ENCODE measurements at regions not wholly inside any gene's neighbourhood (a gene's known extent, or its start where the extent isn't known, plus 50 kb on each side); places are given as distances from the start of the nearest gene placed in this dataset.
"Not testable (repeated sequence)": the region's sequence is repeated elsewhere in the genome, so short reads cannot be mapped to it uniquely, and the experiment has no call there.

- DNase-seq: no peak
Observed at GRCh38 chr10:3325954-3326750, 153.6 kb upstream of the PITRM1 start.

DNA sequence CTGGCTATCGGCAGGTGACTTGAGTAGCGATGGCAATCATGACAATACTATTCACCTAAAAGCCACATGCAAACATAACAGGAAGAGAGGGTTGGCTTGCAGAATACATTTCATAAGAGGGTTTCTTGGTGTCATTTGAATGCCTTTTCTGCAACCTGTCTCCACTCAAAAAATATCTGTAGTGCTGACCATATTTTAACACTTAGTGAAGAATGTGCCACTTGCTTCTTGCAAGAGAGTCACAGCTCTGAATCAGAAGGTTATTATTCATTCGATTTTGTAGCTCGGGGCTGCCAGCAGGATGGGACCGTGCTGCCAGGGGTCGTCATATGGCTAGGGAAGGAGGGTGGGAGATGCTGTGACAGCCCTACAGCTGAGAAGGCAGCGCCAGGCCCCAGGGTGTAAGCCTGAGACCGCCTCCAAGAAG, 152.0 kb upstream of the PITRM1 start:
- DNase-seq: no peak

DNA sequence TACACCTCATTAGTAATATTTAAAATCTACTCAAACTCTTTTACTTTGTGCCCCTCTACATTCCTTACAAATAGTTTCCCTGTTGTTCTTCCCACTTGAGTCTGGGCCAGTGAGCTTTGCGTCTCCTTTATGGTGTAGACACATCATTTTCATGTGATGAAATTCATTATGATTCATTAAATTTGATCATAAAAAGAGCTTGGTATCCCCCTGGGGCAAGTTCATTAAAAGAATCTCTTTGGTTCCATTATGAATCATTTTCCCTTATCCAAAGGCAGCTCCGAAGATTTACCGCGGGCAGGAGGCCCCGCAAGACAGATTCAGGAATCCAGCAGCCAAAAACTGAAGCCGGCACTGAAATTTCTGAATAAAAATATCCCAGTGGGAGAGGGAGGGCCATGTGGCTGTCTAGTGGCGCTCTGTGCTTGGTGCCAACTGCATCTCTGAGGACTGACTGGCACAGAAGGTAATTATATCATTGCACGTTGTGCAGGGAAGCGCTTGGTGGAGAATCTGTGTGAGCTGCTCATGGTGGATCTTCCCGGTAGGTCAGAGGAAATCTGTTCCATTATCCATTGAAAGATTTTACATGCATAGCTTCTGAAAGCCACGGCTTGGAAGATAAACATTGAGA, 151.4 kb upstream of the PITRM1 start:
- DNase-seq: no peak

DNA sequence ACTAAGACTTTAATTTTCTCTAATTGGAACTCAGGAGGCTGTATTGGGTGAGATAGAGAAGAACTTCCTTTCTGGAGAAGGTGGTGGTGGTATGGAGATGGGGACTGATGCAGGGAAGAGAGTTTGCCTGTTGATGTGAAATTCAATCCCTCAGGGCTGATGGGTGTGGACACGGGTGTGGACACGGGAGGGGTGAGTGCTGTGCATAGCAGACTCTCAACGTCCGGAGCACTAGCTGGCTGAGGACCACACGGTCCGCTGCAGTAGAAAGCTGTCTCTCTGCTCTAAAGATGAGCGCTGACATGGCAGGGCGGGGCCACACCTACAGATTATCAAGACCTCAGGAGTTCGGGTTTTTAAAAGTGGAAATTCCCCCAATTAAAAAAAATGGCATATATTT, 148.5 kb upstream of the PITRM1 start:
- no peak for DNase-seq

DNA sequence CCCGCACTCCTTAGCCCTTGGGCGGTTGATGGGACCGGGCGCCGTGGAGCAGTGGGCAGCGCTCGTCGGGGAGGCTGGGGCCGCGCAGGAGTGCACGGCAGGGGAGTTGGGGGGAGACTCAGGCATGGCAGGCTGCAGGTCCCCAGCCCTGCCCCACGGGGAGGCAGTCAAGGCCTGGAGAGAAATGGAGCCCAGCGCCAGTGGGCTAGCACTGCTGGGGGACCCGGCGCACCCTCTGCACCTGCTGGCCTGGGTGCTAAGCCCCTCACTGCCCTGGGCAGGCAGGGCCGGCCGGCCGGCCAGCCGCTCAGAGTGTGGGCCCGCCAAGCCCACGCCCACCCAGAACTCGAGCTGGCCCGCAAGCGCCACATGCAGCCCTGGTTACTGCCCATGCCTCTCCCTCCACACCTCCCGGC, 147.2 kb upstream of the PITRM1 start:
- DNase-seq: no peak

DNA sequence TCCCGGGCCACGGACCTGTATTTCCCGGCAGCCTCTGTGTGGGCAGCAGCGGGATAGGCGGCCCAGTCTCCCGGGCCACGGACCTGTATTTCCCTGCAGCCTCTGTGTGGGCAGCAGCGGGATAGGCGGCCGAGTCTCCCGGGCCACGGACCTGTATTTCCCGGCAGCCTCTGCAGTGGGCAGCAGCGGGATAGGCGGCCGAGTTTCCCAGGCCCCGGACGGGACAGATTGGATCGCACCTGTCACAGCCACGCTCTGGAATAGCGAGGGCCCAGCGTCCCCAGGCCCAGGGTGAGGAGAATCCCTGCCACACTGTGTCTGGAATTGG, 145.9 kb upstream of the PITRM1 start:
- not testable (repeated sequence) for DNase-seq

DNA sequence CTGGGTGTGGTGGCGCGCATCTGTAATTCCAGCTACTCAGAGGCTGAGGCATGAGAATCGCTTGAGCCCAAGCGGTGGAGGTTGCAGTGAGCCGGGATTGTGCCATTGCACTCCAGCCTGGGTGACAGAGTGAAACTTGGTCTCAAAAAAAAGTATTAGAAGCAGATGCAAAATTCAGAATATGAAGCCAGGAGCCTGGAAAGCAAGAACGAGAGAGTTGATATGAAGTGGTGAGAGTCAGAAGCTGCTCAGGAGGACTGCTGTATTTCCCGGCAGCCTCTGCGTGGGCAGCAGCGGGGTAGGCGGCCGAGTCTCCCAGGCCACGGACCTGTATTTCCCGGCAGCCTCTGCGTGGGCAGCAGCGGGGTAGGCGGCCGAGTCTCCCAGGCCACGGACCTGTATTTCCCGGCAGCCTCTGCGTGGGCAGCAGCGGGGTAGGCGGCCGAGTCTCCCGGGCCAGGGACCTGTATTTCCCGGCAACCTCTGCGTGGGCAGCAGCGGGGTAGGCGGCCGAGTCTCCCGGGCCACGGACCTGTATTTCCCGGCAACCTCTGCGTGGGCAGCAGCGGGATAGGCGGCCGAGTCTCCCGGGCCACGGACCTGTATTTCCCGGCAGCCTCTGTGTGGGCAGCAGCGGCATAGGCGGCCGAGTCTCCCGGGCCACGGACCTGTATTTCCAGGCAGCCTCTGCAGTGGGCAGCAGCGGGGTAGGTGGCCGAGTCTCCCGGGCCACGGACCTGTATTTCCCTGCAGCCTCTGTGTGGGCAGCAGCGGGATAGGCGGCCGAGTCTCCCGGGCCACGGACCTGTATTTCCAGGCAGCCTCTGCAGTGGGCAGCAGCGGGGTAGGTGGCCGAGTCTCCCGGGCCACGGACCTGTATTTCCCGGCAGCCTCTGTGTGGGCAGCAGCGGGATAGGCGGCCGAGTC, 145.2 kb upstream of the PITRM1 start:
- not testable (repeated sequence) for DNase-seq

GRCh38 chr10:3314445-3315085, 142.0 kb upstream of the PITRM1 start:
- DNase-seq: not testable (repeated sequence)

DNA sequence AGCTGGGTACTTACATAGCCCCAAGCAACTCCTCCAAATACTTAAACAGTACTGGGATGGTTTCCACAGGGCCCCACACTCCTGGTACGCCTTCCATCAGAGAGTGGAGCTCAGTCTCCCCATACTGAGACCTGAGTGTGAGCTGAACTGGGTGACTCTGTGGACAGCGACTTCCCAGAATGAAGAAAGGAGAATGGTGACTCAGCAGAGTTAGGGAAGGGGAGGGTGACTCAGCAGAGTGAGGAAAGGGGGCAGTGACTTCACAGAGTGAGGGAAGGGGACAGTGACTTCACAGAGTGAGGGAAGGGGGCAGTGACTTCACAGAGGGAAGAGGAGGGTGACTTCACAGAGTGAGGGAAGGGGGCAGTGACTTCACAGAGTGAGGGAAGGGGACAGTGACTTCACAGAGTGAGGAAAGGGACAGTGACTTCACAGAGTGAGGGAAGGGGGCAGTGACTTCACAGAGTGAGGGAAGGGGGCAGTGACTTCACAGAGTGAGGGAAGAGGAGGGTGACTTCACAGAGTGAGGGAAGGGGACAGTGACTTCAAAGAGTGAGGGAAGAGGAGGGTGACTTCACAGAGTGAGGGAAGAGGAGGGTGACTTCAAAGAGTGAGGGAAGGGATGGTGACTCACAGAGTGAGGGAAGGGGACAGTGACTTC, 141.3 kb upstream of the PITRM1 start:
- DNase-seq: not testable (repeated sequence)

DNA sequence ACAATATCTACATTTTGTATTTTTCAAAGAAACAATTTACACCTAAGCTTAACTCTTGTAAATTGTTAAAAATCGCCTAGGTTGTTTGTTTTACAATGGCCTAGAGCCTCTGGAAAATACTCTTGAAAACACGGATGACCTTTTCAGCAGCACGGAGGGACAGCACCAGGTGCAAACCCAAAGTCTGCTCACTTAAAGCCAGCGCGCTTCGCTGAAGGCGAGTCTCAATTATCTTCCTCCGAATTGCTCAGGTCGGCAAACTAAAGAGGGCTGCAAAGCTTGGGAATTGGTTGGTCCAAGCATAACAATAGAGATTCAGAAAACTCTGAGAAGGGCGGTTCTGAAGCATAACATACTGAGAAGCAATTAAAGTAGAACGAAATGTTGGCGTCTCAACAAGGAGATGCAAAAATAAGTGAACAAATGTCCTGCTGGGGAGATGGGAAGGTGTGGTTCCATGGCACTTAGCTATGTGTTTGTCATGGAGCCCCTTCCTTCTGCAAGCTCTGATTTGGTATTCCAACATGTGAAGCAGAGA, 139.9 kb upstream of the PITRM1 start:
- DNase-seq: no peak

GRCh38 chr10:3310016-3310784, 137.6 kb upstream of the PITRM1 start:
- no peak for DNase-seq

DNA sequence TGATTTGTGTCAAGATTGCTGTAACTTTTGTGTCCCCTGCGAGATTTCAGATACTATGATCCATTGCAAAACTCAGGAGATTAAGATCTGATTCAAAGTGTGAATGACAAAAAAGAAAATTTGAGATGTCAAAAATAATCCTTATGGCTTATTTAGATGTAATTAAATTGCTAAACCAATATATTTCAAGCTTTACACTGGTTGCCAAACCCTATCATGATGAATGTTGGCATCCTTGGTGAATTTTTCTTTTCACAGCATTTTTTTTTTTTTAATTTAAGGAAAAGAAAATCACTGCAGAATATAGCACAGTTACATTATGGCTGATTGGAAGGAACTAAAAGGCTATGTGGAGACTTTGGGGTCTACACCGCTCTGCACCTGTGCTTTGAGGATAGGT, 133.5 kb upstream of the PITRM1 start:
- no peak for DNase-seq

GRCh38 chr10:3295582-3296151, 123.1 kb upstream of the PITRM1 start:
- no peak for DNase-seq

DNA sequence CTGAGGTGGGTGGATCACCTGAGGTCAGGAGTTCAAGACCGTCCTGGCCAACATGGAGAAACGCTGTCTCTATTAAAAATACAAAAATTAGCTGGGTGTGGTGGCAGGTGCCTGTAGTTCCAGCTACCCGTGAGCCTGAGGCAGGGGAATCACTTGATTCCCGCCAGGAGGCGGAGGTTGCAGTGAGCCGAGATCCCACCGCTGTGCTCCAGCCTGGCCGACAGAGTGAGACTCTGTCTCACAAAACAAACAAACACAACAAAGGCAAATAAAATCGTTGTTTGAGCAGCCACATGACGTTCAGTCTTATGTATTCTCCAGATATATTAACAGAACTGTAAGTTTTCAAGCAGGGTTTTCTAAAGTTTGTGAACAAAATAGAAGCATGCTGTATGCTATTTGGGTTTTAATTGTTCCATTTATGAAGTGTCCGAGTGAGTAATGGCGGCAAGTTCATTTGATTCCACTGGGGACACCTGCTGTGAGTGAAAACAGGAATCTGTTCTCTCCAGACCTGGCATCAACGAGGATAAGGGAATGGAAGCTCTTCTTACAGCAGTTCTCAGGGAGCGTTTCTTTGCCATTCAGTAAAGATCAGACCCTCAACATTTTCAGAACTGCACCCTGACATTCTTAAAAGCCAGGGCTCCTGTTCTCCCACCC, 122.5 kb upstream of the PITRM1 start:
- DNase-seq: no peak

GRCh38 chr10:3293581-3294431, 121.2 kb upstream of the PITRM1 start:
- DNase-seq: no peak

GRCh38 chr10:3292636-3293035, 120.1 kb upstream of the PITRM1 start:
- DNase-seq: no peak

GRCh38 chr10:3290550-3290949, 118.0 kb upstream of the PITRM1 start:
- DNase-seq: no peak

- no peak for DNase-seq
Observed at GRCh38 chr10:3287572-3288445, 115.2 kb upstream of the PITRM1 start.

DNA sequence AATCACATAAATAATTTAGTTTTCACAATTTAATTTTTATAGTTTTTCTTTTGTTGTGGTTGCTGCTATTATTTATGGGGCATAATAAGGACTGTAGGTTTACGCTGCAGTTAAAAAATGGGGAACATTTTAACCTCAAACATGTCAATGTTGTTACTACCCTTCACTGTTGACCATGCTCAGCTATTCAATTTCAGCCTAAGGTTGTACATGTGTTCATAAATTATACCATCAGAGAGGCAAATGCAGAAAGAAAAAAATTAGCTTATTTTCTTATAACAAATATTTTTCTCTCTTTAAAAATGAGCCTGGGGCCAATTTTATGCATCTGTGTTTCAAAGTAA, 110.1 kb upstream of the PITRM1 start:
- no peak for DNase-seq
